GM21786 (cell line): ENCODE measurements at regions not wholly inside any gene's neighbourhood (a gene's known extent, or its start where the extent isn't known, plus 50 kb on each side); places are given as distances from the start of the nearest gene placed in this dataset.
"Not testable (repeated sequence)": the region's sequence is repeated elsewhere in the genome, so short reads cannot be mapped to it uniquely, and the experiment has no call there.

Experiments
- ATAC-seq: cut with Tn5 transposase; IDR thresholded peaks from one replicate; pipeline ENCODE4 v1.9.1; 2021; ENCODE audit not compliant: unreplicated experiment

GRCh38 chr17:52636443-52636842 is 477.9 kb upstream of the CA10 start:
- ATAC-seq = no peak

- ATAC-seq = no peak
These were observed 448.1 kb upstream of the CA10 start for GRCh38 chr17:52606590-52606989.

GRCh38 chr17:52606098-52606497 is 447.6 kb upstream of the CA10 start:
- ATAC-seq = no peak

- ATAC-seq = no peak
These were observed 445.6 kb upstream of the CA10 start for GRCh38 chr17:52604105-52604504.

- not testable (repeated sequence) for ATAC-seq
These were observed 439.1 kb upstream of the CA10 start for GRCh38 chr17:52597452-52598215.

GRCh38 chr17:52594516-52594915 is 436.0 kb upstream of the CA10 start:
- no peak for ATAC-seq

GRCh38 chr17:52546990-52547389 is 388.5 kb upstream of the CA10 start:
- no peak for ATAC-seq

GRCh38 chr17:52546493-52546892 is 388.0 kb upstream of the CA10 start:
- ATAC-seq = no peak

- ATAC-seq = no peak
These were observed 378.9 kb upstream of the CA10 start for GRCh38 chr17:52537421-52537820.

GRCh38 chr17:52536489-52536888 is 378.0 kb upstream of the CA10 start:
- ATAC-seq = no peak

- no peak for ATAC-seq
These were observed 373.9 kb upstream of the CA10 start for GRCh38 chr17:52532373-52532772.

GRCh38 chr17:52524096-52524637 is 365.7 kb upstream of the CA10 start:
- no peak for ATAC-seq

- no peak for ATAC-seq
These were observed 358.7 kb upstream of the CA10 start for GRCh38 chr17:52517176-52517575.

- no peak for ATAC-seq
These were observed 357.4 kb upstream of the CA10 start for GRCh38 chr17:52515927-52516326.

GRCh38 chr17:52505601-52506000 is 347.1 kb upstream of the CA10 start:
- no peak for ATAC-seq

- no peak for ATAC-seq
These were observed 345.6 kb upstream of the CA10 start for GRCh38 chr17:52504081-52504480.

GRCh38 chr17:52495646-52496045 is 337.1 kb upstream of the CA10 start:
- ATAC-seq = no peak

GRCh38 chr17:52482271-52482670 is 323.8 kb upstream of the CA10 start:
- ATAC-seq = no peak

GRCh38 chr17:52477824-52478699 is 319.5 kb upstream of the CA10 start:
- ATAC-seq = no peak

GRCh38 chr17:52476638-52477313 is 318.3 kb upstream of the CA10 start:
- ATAC-seq = no peak

GRCh38 chr17:52470553-52470952 is 312.0 kb upstream of the CA10 start:
- ATAC-seq = no peak
